Right lobe of liver (tissue), 4 donors: ENCODE measurements at regions not wholly inside any gene's neighbourhood (a gene's known extent, or its start where the extent isn't known, plus 50 kb on each side); places are given as distances from the start of the nearest gene placed in this dataset.

ENCODE experiments used
- CTCF ChIP-seq, 4 donors: fragments of 200-600 bp in 3 of 4; fragments of 450-650 bp in 1 of 4; IDR thresholded peaks; one replicate each; pipeline versions ENCODE4 v1.5.1 to v1.8.0; 2016 to 2022; ENCODE audit warnings: antibody characterized with exemption in 4 of 4, mild to moderate bottlenecking in 2 of 4
- POLR2A ChIP-seq: fragments of 450-650 bp; IDR thresholded peaks from one replicate; pipeline ENCODE4 v1.6.1; 2017; ENCODE audit warnings: antibody characterized with exemption, mild to moderate bottlenecking
- donor health status: DM: no; HTN: no; CAD: no.
- donor health status: DM: no; HTN: no; CAD: no.
- donor health status: DM: no; HTN: yes; CAD: no.

GRCh38 chr1:30417701-30418046, 305.7 kb downstream of the MATN1 start:
- no peak for TF ChIP-seq CTCF (IDR thresholded peaks at IDR 0.05)
- TF ChIP-seq POLR2A: no peak
